ENCODE measurements at regions not wholly inside any gene's neighbourhood (a gene's known extent, or its start where the extent isn't known, plus 50 kb on each side); places are given as distances from the start of the nearest gene placed in this dataset.

- Histone ChIP-seq H3K9me3 (no peaks in the 10 kb centered on the region), H3K27ac (no peak overlapping the region), H3K4me3 (no peak overlapping the region), H3K36me3 (no peaks in the 10 kb centered on the region), H3K4me1 (no peaks in the 10 kb centered on the region), H3K27me3 (no peaks in the 10 kb centered on the region)
- no peak for TF ChIP-seq CTCF (IDR thresholded peaks at IDR 0.05 in 4 of 5, conservative IDR thresholded peaks at IDR 0.05 in 1 of 5)
- TF ChIP-seq POLR2A (IDR thresholded peaks at IDR 0.05), result no peak
- in situ Hi-C loops (cut with MboI; ENCODE audit: low sequenced_read_pairs in 4 of 4) (no loop called here), intact Hi-C loops (cut with DNase I; ENCODE audit: low total_unique reads) (no loop called here)
- DNase-seq (no peak), ATAC-seq (no peak)
Observed at GRCh38 chr14:62528296-62528695, 517.0 kb downstream of the KCNH5 start.

GRCh38 chr14:62532181-62532580 lies 513.1 kb downstream of the KCNH5 start:
- intact Hi-C loops (cut with DNase I; ENCODE audit: low total_unique reads) (no loop called here), in situ Hi-C loops (cut with MboI; ENCODE audit: low sequenced_read_pairs in 4 of 4) (no loop called here)
- DNase-seq, result no peak
- Histone ChIP-seq H3K9me3 (no peaks in the 10 kb centered on the region), H3K27ac (no peak overlapping the region), H3K27me3 (no peaks in the 10 kb centered on the region), H3K4me1 (no peaks in the 10 kb centered on the region), H3K36me3 (no peaks in the 10 kb centered on the region), H3K4me3 (no peak overlapping the region)
- TF ChIP-seq POLR2A (IDR thresholded peaks at IDR 0.05), result no peak
- no peak for TF ChIP-seq CTCF (IDR thresholded peaks at IDR 0.05 in 4 of 5, conservative IDR thresholded peaks at IDR 0.05 in 1 of 5)
- no peak for ATAC-seq

- no peak for ATAC-seq
- intact Hi-C loops (cut with DNase I; ENCODE audit: low total_unique reads), result no loop called here
- Histone ChIP-seq H3K27ac (no peak overlapping the region), H3K4me1 (no peaks in the 10 kb centered on the region), H3K9me3 (no peaks in the 10 kb centered on the region), H3K36me3 (no peaks in the 10 kb centered on the region), H3K4me3 (no peak overlapping the region), H3K27me3 (no peaks in the 10 kb centered on the region)
- in situ Hi-C loops (cut with MboI; ENCODE audit: low sequenced_read_pairs in 4 of 4), result no loop called here
- TF ChIP-seq CTCF (IDR thresholded peaks at IDR 0.05 in 4 of 5, conservative IDR thresholded peaks at IDR 0.05 in 1 of 5), result no peak
- TF ChIP-seq POLR2A (IDR thresholded peaks at IDR 0.05), result no peak
- no peak for DNase-seq
Observed at GRCh38 chr14:62546862-62547474, 498.3 kb downstream of the KCNH5 start.

- DNase-seq (no peak), ATAC-seq (no peak)
- in situ Hi-C loops (cut with MboI; ENCODE audit: low sequenced_read_pairs in 4 of 4) (no loop called here), intact Hi-C loops (cut with DNase I; ENCODE audit: low total_unique reads) (no loop called here)
- TF ChIP-seq POLR2A (IDR thresholded peaks at IDR 0.05) (no peak), CTCF (IDR thresholded peaks at IDR 0.05 in 4 of 5, conservative IDR thresholded peaks at IDR 0.05 in 1 of 5) (no peak)
- Histone ChIP-seq H3K4me3 (no peak overlapping the region), H3K36me3 (no peaks in the 10 kb centered on the region), H3K27ac (no peak overlapping the region), H3K9me3 (no peaks in the 10 kb centered on the region), H3K4me1 (no peaks in the 10 kb centered on the region), H3K27me3 (no peaks in the 10 kb centered on the region)
Observed at GRCh38 chr14:62557416-62557815, 487.8 kb downstream of the KCNH5 start.

GRCh38 chr14:62558451-62558850 lies 486.8 kb downstream of the KCNH5 start:
- in situ Hi-C loops (cut with MboI; ENCODE audit: low sequenced_read_pairs in 4 of 4) (no loop called here), intact Hi-C loops (cut with DNase I; ENCODE audit: low total_unique reads) (no loop called here)
- ATAC-seq, result no peak
- Histone ChIP-seq H3K9me3 (no peaks in the 10 kb centered on the region), H3K27ac (no peak overlapping the region), H3K4me3 (no peak overlapping the region), H3K4me1 (no peaks in the 10 kb centered on the region), H3K36me3 (no peaks in the 10 kb centered on the region), H3K27me3 (no peaks in the 10 kb centered on the region)
- no peak for TF ChIP-seq POLR2A (IDR thresholded peaks at IDR 0.05)
- no peak for TF ChIP-seq CTCF (IDR thresholded peaks at IDR 0.05 in 4 of 5, conservative IDR thresholded peaks at IDR 0.05 in 1 of 5)
- no peak for DNase-seq
